ENCODE measurements at regions not wholly inside any gene's neighbourhood (a gene's known extent, or its start where the extent isn't known, plus 50 kb on each side); places are given as distances from the start of the nearest gene placed in this dataset.
A peak's percentile ranks its signal among the peaks of the same experiment; 100 is the strongest.
"Not testable (repeated sequence)": the region's sequence is repeated elsewhere in the genome, so short reads cannot be mapped to it uniquely, and the experiment has no call there.

DNA sequence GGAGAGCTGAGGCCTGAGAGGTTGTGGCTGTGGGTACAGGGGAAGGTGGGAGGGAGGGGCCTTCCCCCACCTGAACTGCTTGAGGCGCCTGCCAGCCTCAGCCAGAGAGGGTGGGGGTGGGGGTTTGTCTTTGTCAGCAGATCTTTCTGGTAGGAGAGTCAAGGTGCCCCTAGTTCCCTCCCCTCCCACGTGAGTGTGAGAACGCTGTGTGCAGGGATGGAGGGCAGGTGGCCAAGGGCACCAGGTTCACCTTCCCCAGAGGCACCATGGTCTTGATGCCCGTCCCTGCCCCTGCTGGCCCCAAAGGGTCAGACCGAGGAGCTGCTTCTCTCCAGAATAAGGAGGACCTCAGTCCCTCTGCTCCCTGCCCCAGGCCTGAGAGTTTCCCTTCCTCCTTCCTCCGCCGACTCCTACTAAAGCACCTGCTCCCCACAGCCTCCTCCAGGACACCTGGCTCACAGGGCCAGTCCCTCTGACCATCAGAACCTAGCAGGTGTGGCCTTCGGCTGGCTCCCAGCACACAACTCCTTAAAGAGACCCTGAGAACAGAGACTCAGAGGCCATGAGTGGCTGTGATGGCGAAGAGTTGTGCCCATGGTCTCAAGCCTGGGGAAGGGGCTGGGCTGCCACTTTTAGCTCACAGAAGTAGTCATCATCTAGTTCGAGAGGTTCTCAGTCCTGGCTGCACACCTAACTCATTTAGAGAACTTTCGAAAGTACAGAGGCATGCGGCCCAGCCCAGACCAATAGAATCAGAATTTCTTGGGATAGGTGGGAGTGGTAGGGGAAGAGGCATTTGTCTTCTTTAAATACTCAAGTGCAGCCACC lies 113.2 kb upstream of the LHX1 start:
- no peak for DNase-seq

DNA sequence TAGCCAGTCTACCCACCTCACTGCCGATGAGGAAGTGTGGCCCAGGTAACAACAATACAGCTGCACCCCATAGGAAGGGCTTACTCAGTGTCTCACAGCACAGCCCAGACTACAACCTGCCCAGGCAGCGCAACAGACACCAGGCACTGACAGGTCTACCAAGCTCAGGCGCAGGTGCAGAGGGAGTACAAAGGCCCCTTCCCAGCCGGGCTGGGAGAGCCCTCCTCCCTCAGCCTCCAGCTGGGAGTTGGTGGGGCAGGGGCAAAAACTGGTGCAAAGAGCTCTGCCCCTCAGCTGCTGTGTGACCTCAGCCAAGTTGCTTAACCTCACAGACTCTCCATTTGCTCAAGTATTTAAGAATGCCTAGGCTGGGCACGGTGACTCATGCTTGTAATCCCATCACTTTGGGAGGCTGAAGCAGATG lies 112.6 kb upstream of the LHX1 start:
- DNase-seq = no peak

DNA sequence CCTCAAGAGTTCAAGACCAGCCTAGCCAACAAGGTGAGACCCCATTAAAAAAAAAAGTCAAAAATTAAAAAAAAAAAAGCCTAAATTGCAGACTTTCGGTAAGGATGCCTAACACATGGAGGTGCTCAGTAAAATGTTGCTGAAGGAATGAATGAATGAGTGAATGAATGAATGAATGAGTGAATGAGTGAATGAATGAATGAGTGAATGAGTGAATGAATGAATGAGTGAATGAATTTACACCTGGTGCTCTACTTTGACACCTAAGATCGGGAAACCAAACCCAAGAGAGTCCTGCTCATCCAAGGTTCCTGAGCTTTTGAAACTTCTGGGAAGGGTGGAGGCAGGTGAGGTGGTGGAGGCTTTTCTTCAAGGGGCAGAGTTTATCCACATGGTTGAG lies 112.2 kb upstream of the LHX1 start:
- DNase-seq = no peak

DNA sequence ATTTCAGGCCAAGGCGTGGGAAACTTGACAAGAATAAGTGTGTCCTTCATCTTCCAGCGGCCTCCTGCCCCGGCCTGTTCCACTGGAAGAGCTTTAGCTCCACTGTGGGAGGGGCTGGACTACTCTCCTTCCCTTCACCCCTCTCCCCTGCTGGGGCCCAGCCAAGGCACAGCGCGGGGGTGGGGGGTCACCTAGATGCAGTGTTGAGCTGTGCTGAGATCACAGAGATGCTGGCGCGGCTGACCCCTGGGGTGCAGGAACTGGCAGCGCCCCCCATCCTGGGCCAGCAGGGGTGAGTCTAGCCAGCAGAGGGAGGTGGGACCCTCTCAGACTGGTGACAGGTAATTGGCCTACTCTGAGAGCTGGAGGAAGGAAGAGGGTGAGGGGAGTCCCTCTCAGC lies 111.8 kb upstream of the LHX1 start:
- DNase-seq = no peak

DNA sequence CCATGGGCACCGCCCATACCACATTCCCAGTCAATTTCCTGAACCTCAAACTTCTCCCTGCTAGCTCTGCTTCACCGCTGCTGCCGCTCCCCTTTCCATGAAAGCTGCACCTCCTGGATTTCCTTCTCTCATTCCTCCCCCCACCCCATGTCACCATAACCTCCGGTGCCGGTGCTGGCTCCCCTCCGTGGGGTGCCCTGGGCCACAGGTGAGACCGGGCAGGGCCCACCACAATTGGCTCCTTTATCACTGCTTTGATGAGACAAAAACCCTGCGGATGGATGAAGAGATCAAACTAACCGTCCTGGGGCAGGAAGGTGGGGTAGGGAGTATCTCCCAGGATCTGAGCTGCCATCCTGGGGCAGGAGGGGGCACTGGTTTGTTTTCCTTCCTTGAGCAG lies 111.3 kb upstream of the LHX1 start:
- no peak for DNase-seq

DNA sequence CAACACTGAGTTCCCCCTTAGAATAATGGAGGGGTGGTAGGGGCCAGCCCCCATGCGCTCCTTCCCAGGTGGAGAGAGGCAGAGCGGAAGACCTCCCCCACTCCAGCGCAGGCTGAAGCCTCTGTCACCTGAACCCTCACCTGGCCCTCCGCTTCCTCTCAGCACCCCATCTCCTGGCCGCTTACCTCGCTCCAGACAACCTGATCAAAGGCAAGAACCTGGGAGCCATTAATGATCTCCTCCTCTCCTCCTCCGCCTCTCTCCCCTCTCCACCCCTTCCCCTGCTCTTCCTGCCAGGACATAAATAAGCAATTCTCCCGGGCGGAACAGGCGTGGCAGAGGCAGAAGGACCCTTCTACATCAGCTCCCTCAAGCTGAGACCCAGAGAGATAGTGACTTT lies 110.2 kb upstream of the LHX1 start:
- no peak for DNase-seq

DNA sequence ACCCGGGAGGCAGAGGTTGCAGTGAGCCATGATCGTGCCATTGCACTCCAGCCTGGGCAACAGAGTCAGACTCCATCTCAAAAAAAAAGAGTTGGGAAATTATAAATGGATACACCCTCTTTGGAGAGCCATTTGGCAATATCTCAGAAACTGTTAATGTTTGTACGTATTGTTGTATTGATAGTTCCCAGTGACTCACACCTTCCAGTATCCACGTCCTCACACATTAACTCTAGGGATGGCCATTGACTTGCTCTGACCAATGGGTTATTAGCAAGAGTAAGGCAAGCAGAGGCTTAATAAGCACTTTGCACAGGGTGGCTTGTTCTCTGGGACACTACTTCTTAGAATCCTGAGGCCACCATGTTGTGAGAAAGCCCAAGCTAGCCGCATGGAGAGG lies 107.6 kb upstream of the LHX1 start:
- DNase-seq = no peak

DNA sequence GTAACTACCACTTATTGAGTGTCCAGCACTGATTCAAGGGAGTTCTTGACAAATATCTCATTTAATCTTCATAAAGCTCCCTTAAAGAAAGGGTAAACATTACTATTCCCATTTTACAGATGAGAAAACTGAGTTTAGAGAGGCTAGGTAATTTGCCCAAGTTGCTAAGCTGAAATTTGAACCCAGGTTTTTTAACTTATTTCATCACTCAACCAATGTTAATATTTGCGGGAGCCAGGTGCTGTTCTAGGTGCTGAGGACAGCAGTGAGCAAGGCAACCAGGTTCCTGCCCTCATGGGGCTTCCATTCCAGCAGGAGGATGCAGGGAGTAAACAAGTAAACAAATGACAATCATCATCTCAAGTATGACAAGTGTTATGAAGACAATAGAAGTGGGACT lies 104.0 kb upstream of the LHX1 start:
- DNase-seq = no peak

DNA sequence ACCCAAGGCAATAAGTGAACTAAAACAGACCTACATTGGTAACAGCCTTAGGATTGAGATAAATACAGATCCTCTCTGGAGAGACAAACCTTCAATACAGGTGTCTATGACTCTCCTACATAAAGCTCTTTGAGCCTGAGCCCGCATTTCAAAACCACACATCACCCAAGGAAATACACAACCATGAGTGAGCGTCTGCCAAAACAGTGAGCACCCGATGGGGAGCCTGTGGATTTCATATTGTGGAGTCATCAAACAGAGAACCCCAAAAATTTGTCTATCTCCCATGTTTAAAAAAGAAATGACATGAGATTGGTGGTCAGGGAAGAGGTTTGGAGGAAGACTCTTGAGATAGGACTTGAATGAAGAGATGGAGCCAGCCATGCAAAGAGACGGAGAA lies 102.2 kb upstream of the LHX1 start:
- no peak for DNase-seq

DNA sequence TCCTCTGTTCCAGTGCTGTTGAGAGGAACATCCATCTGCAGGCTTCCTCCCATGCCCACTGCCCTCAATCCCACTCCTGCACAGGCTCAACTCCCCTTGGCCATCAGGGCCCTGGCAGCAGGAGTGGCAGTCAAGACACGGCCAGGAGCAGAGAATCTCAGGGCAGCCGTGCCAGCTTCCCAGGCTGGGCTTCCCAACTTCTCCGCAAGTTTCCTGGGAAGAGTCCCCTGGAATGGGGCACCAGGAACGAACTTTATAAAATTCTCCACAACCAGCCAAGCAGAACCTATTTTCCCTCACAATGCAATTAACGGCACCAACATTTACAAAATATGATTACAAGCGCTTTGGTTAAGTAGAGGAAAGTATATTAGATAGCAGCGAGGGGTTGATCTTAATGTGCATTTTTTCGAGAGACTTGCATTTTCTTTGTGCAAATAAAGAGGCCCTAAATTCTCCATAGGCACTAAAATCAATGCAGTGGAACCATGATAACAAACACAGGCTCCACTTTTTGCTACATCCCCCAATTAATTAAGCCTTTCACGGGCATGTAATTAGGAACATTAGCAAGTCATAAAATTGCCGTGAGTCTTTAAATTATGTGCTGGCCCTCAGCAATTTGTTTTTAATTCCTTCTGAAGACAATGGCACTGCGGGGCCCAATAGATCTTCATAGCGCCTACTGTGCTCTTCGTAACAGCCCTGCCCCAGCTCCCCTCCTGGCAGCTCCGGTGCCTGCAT lies 99.9 kb upstream of the LHX1 start:
- DNase-seq = no peak

DNA sequence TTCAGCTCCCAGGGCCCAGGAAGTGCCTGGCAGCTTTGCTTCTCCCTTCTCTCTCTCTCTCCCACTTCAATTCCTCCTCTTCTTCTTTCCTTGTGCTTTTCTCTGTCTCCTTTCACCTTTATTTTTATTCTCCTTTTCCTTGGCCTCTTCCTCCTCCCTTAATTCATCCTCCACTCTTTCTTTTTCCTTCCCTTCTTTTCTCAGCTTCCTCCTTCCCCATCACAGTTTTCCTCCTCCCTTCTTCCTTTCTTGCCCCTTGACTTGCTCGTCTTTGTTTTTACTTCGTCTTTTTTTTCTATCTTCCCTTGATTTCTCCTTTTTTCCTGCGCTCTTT lies 99.4 kb upstream of the LHX1 start:
- DNase-seq = no peak

DNA sequence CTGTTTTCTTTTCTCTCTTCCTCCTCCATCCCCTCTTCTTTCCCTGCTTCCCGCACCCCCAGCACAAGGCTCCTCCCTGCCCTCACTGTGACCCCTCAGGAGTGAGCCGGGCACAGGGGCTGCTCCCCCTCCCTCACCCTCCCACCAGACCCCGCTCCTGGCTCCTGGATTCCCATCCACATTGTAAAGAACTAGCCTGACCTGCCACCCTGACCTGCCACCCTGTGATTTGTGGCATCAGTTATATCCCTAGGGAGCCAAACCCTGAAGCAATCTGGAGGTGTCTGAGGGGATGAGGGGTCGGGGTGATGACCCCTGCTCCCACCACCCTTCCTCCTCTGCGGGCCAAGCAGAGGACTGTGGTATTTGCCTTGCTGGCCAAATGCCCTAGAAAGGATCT lies 98.0 kb upstream of the LHX1 start:
- no peak for DNase-seq

DNA sequence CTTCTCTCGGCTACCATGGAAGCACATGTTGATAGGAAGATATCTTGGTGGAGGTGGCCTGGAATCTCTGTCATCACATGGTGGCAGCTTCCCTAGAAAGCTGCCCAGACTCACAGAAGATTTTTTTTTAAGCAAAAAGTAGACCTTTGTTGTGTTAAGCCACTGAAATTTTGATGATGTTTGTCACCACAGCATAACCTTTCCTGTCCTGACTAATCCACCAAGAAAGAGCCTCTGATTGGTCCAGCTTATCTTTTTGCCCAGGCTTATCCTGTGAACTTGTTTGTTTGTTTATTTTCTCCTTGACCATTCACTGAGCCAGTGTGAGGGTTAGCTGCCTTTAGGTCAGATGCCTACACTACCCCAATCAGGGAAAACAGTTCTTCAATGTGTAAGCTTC lies 96.5 kb upstream of the LHX1 start:
- no peak for DNase-seq

DNA sequence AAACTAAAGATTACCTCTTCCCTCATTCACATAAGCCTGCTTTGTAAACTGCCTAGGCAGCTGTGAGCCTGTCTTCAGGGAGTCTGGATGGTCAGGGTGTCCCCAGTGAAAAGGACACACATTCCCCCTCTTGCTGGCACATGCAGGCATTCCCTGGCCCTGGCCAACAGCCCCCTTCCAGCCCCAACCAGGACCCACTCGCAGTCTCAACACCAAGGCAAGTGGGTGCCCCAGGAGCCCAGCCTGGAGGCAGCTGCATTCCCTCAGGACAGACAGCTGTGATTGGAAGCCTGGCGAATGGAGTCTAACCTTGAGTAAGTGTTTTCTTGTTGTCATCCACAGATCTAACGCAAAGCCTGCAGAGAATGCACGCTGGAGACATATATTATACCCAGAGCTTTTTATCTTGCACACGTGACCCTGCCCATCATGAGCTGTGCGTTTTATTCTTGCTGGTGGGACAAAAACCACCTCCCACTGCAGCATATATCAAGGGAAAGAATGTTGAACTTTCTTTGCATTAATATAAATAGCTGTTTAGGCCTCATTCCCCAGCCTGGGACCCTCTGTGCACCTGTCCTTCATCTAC lies 95.0 kb upstream of the LHX1 start:
- DNase-seq = no peak

DNA sequence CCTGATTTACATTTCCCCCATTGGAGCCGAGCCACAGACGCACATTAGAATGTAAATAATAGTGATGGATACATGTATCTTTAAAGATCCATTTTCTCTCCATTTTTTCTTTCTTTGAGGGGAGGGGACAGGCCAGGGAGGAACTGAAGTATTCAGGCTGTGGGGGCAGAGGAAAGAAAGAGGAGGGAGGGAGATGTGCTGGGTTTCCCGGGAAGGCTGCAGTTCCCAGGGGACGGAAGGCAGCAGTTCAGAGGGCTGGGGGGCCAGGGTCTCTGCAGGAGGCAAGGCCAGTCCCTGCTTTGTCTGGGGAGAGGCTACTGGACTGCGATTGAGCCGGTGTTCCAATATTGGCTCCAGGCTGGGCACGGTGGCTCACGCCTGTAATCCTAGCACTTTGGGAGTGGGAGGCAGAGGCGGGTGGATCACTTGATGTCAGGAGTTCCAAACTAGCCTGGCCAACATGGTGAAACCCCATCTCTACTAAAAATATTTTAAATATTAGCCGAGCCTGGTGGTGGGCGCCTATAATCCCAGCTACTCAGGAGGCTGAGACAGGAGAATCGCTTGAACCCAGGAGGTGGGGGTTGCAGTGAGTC lies 94.2 kb upstream of the LHX1 start:
- no peak for DNase-seq

DNA sequence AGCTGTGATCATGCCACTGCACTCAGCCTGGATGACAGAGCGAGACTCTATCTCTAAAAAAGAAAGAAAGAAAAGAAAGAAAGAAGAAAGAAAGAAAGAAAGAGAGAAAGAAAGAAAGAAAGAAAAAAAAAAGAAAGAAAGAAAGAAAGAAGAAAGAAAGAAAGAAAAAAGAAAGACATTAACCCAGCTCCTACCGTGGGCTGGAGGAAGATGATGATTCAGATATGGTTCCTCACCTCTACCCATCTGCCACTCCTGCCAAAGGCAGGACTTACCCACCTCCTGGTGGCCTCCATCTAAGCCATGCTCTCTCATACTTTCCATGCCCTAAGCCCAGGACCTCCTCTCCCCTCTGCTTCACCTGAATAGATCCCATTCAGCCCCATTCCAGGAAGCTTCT lies 93.3 kb upstream of the LHX1 start:
- no peak for DNase-seq

DNA sequence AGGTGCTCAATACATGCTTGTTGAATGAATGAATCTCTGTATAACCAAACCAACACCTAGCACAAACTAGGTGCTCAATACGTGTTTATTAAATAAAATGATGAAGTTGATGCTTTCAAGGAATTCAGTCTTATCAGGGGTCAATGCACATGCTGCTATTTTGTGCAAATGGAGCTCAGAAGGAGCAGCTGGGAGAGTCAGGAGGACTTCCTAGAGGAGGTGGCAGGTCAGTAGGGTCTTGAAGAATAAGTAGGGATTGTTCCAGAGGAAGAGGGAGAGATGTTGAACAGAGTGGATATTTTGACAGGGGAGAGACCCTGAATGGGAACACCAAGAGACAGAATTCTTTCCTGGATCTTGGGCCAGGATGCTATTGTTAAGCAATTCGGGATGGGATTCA lies 92.7 kb upstream of the LHX1 start:
- no peak for DNase-seq

DNA sequence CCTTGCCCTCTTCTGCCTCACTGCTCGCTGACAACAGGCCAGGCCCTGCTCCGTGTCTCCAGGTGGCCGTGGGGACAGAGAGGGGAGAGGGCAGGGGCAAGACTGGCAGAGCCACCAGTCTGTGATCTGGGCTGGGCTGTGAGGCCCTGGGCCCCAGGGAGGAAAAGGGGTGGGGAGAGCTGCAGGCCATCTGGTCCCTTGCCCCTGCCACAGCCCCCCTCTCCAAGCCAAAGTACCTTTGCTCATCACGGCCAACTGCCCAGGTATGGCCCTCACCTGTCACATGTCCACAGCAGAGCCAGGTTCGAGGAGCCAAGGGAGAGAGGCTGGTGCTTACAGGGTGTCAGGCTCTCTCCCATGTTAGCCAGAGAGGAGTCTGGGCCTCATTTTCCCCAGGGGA lies 91.4 kb upstream of the LHX1 start:
- DNase-seq = no peak

DNA sequence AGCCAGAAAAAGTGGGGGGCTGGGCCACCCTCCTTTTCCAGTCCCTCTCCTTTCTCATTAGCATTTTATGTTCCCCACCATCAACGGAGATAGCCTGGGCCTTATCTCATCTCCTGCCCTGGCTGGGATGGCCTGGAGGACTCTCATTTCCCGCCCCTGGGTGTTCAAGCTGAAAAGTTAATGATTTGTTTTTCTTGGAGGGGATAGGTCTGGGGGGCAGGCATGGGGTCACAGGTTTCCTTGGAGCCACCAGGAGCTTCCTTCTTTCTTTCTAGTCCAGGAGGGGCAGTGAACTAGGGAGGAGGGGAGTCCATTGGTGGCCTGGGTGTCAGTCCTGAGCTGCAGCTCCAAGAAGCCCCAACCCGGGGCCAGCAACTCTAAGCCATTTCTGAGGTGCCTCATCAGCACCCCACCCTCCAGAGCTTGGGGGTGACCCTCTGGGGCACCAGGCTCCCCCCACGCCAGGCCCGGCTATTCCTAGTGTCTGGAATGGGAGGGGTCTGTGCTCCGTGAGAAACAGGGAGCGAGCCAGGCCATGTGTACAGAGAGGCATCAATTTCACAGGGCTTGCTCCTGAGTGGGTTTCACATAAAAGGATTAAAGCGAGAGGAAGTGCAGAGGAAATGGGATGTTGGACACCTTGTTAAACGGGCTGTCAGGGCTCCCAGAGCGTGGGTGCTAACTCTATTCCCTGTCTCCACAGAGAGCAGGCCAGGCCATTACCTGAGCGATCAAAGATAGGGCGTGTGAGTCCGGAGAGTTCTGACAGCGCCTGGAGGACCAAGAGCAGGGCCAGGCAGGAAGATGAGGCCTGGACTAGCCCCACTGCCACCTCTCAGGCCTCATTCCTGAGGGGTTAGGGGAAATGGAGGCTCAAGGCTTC lies 90.6 kb upstream of the LHX1 start:
- DNase-seq = no peak

DNA sequence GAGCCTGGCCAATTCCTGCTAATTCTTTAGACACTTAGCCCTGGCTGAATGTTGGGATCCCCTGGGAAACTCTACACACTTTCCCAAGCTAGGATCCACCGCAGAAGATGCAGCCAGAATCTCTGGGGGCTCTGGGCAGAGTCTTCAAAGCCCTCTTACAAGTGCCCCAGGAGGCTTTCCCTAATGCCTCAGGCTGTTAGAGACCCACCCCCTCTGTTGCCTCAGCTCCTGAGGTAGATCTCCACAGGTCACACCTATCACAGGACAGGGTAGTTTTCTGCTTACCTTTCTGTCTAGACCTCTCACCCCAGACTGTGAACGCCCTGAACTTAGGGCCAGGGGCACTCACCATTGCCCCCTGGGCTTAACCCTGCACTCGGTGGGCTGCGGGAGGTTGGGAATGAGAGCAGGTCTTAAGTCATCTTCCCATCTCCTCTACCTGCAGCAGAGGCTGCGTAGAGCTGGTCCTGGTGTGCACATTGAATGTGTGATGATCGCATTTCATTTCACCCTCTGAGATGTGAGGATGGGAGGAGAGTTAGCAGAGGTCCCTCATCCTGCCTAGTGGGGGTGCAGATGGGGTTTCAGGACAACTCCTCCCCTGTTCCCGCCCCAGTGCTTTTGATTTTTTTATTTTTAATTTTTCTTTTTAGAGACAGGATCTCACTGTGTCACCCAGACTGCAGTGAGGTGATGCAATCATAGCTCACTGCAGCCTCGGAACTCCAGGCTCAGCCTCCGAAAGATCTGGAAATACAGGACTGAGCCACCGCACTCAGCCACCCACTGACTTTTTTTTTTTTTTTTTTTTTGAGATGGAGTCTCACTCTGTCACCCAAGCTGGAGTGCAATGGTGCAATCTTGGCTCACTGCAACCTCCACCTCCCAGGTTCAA lies 89.0 kb upstream of the LHX1 start:
- no peak for DNase-seq

DNA sequence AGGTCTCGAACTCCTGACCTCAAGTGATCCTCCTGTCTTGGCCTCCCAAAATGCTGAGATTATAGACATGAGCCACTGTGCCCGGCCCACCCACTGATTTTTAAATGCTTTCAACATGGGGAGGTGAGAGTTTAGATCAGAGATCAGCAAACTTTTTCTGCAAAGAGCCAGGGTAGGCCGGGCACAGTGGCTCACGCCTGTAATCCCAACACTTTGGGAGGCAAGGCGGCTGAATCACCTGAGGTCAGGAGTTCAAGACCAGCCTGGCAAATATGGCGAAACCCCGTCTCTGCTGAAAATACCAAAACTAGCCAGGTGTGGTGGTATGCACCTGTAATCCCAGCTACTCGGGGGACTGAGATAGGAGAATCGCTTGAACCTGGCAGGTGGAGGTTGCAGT lies 88.3 kb upstream of the LHX1 start:
- not testable (repeated sequence) for DNase-seq

DNA sequence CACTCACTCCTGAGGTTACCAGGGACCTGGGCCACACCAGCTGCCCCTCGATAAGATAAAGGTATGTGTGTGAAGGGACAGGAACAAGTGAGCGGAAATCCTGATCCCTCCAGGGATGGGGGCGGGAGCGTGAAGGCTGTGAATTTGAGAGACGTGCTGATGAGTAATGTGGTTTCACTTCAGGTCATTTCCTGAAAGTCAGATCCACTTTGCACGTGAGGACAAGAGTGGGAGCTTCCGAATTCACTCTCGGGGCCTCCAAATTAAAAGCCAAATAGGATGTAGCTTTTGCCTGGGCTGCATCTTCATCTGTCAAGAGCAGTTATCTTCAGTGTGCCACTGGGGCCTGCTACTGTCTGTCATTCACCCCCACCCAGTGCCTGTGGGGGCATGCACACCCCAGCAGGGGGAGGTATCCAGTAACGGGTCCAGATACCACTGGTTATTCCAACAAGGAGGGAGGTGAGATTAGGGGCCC lies 87.4 kb upstream of the LHX1 start:
- peak in 1 of 2 donors; percentile 6 for DNase-seq

Measured in activated CD4-positive, alpha-beta T cell treated with anti-CD3 and anti-CD28 coated beads for 4 hours (primary cell).